Left ventricle myocardium inferior (tissue), 1 donor: ENCODE measurements at regions not wholly inside any gene's neighbourhood (a gene's known extent, or its start where the extent isn't known, plus 50 kb on each side); places are given as distances from the start of the nearest gene placed in this dataset.
"Not testable (repeated sequence)": the region's sequence is repeated elsewhere in the genome, so short reads cannot be mapped to it uniquely, and the experiment has no call there.

Experiments used
- DNase-seq: peaks from one replicate; pipeline ENCODE4 v3.0.0-alpha.2; 2020
- H3K27ac ChIP-seq: fragments of 200-600 bp; replicated peaks from 2 replicates; pipeline ENCODE4 v1.8.0; 2021
- H3K27me3 ChIP-seq: fragments of 200-600 bp; 2 replicates; pipeline ENCODE4 v1.8.0; 2021; ENCODE audit warnings: low read depth
- H3K36me3 ChIP-seq: fragments of 200-600 bp; 2 replicates; pipeline ENCODE4 v1.8.0; 2021
- H3K4me1 ChIP-seq: fragments of 200-600 bp; 2 replicates; pipeline ENCODE4 v1.8.0; 2021
- H3K4me3 ChIP-seq: fragments of 200-600 bp; 2 replicates; pipeline ENCODE4 v1.8.0; 2021; ENCODE audit warnings: mild to moderate bottlenecking, moderate library complexity
- H3K9me3 ChIP-seq: fragments of 200-600 bp; replicated peaks from 2 replicates; pipeline ENCODE4 v1.8.0; 2021
- CTCF ChIP-seq: fragments of 200-600 bp; IDR thresholded peaks from 2 replicates; pipeline ENCODE4 v1.8.0; 2021; ENCODE audit warnings: antibody characterized with exemption, mild to moderate bottlenecking, borderline replicate concordance
- intact Hi-C: fragments of 100-400 bp; cut with micrococcal nuclease; formaldehyde crosslinking; loops from one replicate; pipeline ENCODE4 v1.11.0; 2022
- donor health status: DM: no; HTN: yes; CAD: no; lungs with severe emphysema.

GRCh38 chr4:23967281-23967680, 77.4 kb upstream of the PPARGC1A start:
- Histone ChIP-seq H3K27ac (no peak overlapping the region), H3K27me3 (no peaks in the 10 kb centered on the region)
- intact Hi-C loops = no loop called here

GRCh38 chr4:23966725-23967124, 76.9 kb upstream of the PPARGC1A start:
- no peaks in the 10 kb centered on the region for H3K36me3 ChIP-seq
- no peaks in the 10 kb centered on the region for H3K27me3 ChIP-seq
- no peak overlapping the region for H3K27ac ChIP-seq
- H3K4me3 ChIP-seq = no peak overlapping the region
- no peaks in the 10 kb centered on the region for H3K4me1 ChIP-seq
- no peaks in the 10 kb centered on the region for H3K9me3 ChIP-seq
- intact Hi-C loops = no loop called here
- TF ChIP-seq CTCF = peak; percentile 43
- no peak for DNase-seq

More at GRCh38 chr4:23967281-23967680, 77.4 kb upstream of the PPARGC1A start:
- H3K4me1 ChIP-seq = peaks cover 4% of the 10 kb centered on the region
- DNase-seq = no peak
- H3K36me3 ChIP-seq = no peaks in the 10 kb centered on the region
- H3K9me3 ChIP-seq = no peaks in the 10 kb centered on the region
- H3K4me3 ChIP-seq = no peak overlapping the region
- TF ChIP-seq CTCF = no peak

- intact Hi-C loops = no loop called here
- Histone ChIP-seq H3K27ac (no peak overlapping the region), H3K27me3 (no peaks in the 10 kb centered on the region), H3K9me3 (no peaks in the 10 kb centered on the region), H3K4me3 (no peak overlapping the region), H3K4me1 (peaks cover 17% of the 10 kb centered on the region), H3K36me3 (no peaks in the 10 kb centered on the region)
- DNase-seq = no peak
- no peak for TF ChIP-seq CTCF
These were observed 72.6 kb upstream of the PPARGC1A start for GRCh38 chr4:23962462-23962861.

GRCh38 chr4:23961395-23961794, 71.5 kb upstream of the PPARGC1A start:
- DNase-seq, H3K9me3 ChIP-seq, H3K27me3 ChIP-seq, H3K4me3 ChIP-seq, intact Hi-C loops, H3K36me3 ChIP-seq, H3K27ac ChIP-seq: not testable (repeated sequence)
- peaks cover 17% of the 10 kb centered on the region for H3K4me1 ChIP-seq

- Histone ChIP-seq H3K27ac (no peak overlapping the region), H3K27me3 (no peaks in the 10 kb centered on the region), H3K36me3 (no peaks in the 10 kb centered on the region), H3K4me3 (no peak overlapping the region), H3K4me1 (peaks cover 17% of the 10 kb centered on the region), H3K9me3 (no peaks in the 10 kb centered on the region)
- TF ChIP-seq CTCF = no peak
- no peak for DNase-seq
- intact Hi-C loops = no loop called here
These were observed 69.7 kb upstream of the PPARGC1A start for GRCh38 chr4:23959396-23960148.

GRCh38 chr4:23958749-23959148, 68.9 kb upstream of the PPARGC1A start:
- no peak for TF ChIP-seq CTCF
- intact Hi-C loops = no loop called here
- H3K4me3 ChIP-seq = no peak overlapping the region
- no peaks in the 10 kb centered on the region for H3K27me3 ChIP-seq
- DNase-seq = no peak
- no peaks in the 10 kb centered on the region for H3K9me3 ChIP-seq
- no peaks in the 10 kb centered on the region for H3K36me3 ChIP-seq
- H3K27ac ChIP-seq = no peak overlapping the region
- peaks cover 17% of the 10 kb centered on the region for H3K4me1 ChIP-seq
